OCI-LY7 (cell line): ENCODE measurements at regions not wholly inside any gene's neighbourhood (a gene's known extent, or its start where the extent isn't known, plus 50 kb on each side); places are given as distances from the start of the nearest gene placed in this dataset.

Experiments
- BruUV-seq: library from RNA; stranded (reverse); fragments of 400-500 nt; replicated peaks from 2 replicates; lab custom pipeline; 2021; lab: Mats Ljungman, UMichigan
- CTCF ChIA-PET: fragments of 300-600 bp; sonication (Branson Sonifier 250); formaldehyde crosslinking; loops from one replicate; lab custom pipeline; 2022; ENCODE audit warnings: antibody characterized with exemption; ENCODE audit not compliant: unreplicated experiment; lab: Charles Lee
- POLR2A ChIA-PET: fragments of 300-600 bp; sonication (Branson Sonifier 250); formaldehyde crosslinking; loops from one replicate; lab custom pipeline; 2022; ENCODE audit warnings: antibody characterized with exemption; lab: Charles Lee
- DNase-seq: peaks from one replicate; pipeline ENCODE4 v3.0.0-alpha.2; 2015; ENCODE audit warnings: low spot score
- H2AFZ ChIP-seq: fragments of 200-600 bp; sonication (generic), shearing (Covaris generic); 2 replicates; pipeline ENCODE4 v1.6.1; 2014; ENCODE audit warnings: mild to moderate bottlenecking, antibody characterized with exemption, low read length, moderate library complexity
- H3K27ac ChIP-seq: fragments of 200-600 bp; sonication (generic); 2 replicates; pipeline ENCODE4 v1.5.1; 2014; ENCODE audit warnings: mixed run types, low read depth, mild to moderate bottlenecking, moderate library complexity, low read length, inconsistent platforms; ENCODE audit not compliant: poor library complexity, severe bottlenecking
- H3K36me3 ChIP-seq: fragments of 200-600 bp; sonication (generic); 2 replicates; pipeline ENCODE4 v1.6.1; 2014; ENCODE audit warnings: mild to moderate bottlenecking, antibody characterized with exemption, low read length, moderate library complexity, mixed read lengths; ENCODE audit not compliant: insufficient read depth
- H3K4me1 ChIP-seq: fragments of 200-600 bp; sonication (generic); 2 replicates; pipeline ENCODE4 v1.5.1; 2014; ENCODE audit warnings: mild to moderate bottlenecking, low read length; ENCODE audit not compliant: insufficient read depth, poor library complexity, severe bottlenecking
- H3K4me2 ChIP-seq: fragments of 200-600 bp; sonication (generic); 2 replicates; pipeline ENCODE4 v1.6.1; 2014; ENCODE audit warnings: mild to moderate bottlenecking, low read length
- H3K4me3 ChIP-seq: fragments of 200-600 bp; sonication (generic); 2 replicates; pipeline ENCODE4 v1.5.1; 2014; ENCODE audit warnings: mild to moderate bottlenecking, low read depth, low read length; ENCODE audit not compliant: poor library complexity, severe bottlenecking
- H3K79me2 ChIP-seq: fragments of 200-600 bp; sonication (generic); 2 replicates; pipeline ENCODE4 v1.6.1; 2016; ENCODE audit warnings: low read depth, mild to moderate bottlenecking, low read length, moderate library complexity, mixed read lengths; ENCODE audit not compliant: insufficient read depth
- H3K9me2 ChIP-seq: fragments of 200-600 bp; sonication (generic); 2 replicates; pipeline ENCODE4 v1.6.1; 2016; ENCODE audit warnings: mild to moderate bottlenecking, low read length, mixed read lengths; ENCODE audit not compliant: insufficient read depth
- H3K9me3 ChIP-seq: fragments of 200-600 bp; sonication (generic); 2 replicates; pipeline ENCODE4 v1.6.1; 2014; ENCODE audit warnings: mild to moderate bottlenecking, mixed run types, low read length, mixed read lengths
- H4K20me1 ChIP-seq: fragments of 200-600 bp; sonication (generic); 2 replicates; pipeline ENCODE4 v1.6.1; 2014; ENCODE audit warnings: mild to moderate bottlenecking, antibody characterized with exemption, low read length, moderate library complexity, mixed read lengths; ENCODE audit not compliant: insufficient read depth
- CTCF ChIP-seq: fragments of 200-600 bp; sonication (generic); conservative IDR thresholded peaks from 2 replicates; pipeline ENCODE4 v1.5.1; 2014; ENCODE audit warnings: mild to moderate bottlenecking, antibody characterized with exemption, low read length, moderate library complexity, mixed read lengths
- EZH2phosphoT487 ChIP-seq: fragments of 200-600 bp; sonication (generic); IDR thresholded peaks from 2 replicates; pipeline ENCODE4 v1.6.1; 2018; ENCODE audit warnings: low read depth, borderline replicate concordance, mild to moderate bottlenecking, mixed run types, antibody characterized with exemption, low read length, moderate library complexity, mixed read lengths
- intact Hi-C: fragments of 100-400 bp; cut with micrococcal nuclease; formaldehyde crosslinking; loops from one replicate; pipeline ENCODE4 v1.10.0; 2022; ENCODE audit not compliant: unreplicated experiment

- intact Hi-C loops = no loop called here
- POLR2A ChIA-PET = interaction anchor here (0.6 kb wide), 1 partner anchor 1487 kb away, joined by 5 read pairs; no protein-coding TSS in a partner anchor
- Histone ChIP-seq H3K4me2 (no peak overlapping the region), H3K27ac (no peak overlapping the region), H2AFZ (no peak overlapping the region), H3K36me3 (no peaks in the 10 kb centered on the region), H3K9me3 (no peaks in the 10 kb centered on the region), H3K4me1 (no peaks in the 10 kb centered on the region), H3K79me2 (no peaks in the 10 kb centered on the region), H3K9me2 (no peaks in the 10 kb centered on the region), H4K20me1 (no peaks in the 10 kb centered on the region), H3K4me3 (no peak overlapping the region)
- DNase-seq = no peak
- TF ChIP-seq EZH2phosphoT487 (no peak), CTCF (no peak)
- no TSS peak for BruUV-seq
- CTCF ChIA-PET = no interaction called here
Measured at GRCh38 chr13:39196965-39197646, 158.8 kb downstream of the NHLRC3 start.

GRCh38 chr13:39197647-39198007, 159.4 kb downstream of the NHLRC3 start:
- H3K9me3 ChIP-seq = no peaks in the 10 kb centered on the region
- ChIA-PET POLR2A (no interaction called here), CTCF (no interaction called here)
- no peaks in the 10 kb centered on the region for H3K79me2 ChIP-seq
- H3K36me3 ChIP-seq = no peaks in the 10 kb centered on the region
- TF ChIP-seq EZH2phosphoT487 (no peak), CTCF (no peak)
- no peak overlapping the region for H3K4me3 ChIP-seq
- H4K20me1 ChIP-seq = no peaks in the 10 kb centered on the region
- H3K4me2 ChIP-seq = no peak overlapping the region
- DNase-seq = no peak
- no peak overlapping the region for H2AFZ ChIP-seq
- H3K9me2 ChIP-seq = no peaks in the 10 kb centered on the region
- BruUV-seq = no TSS peak
- H3K27ac ChIP-seq = no peak overlapping the region
- intact Hi-C loops = no loop called here
- no peaks in the 10 kb centered on the region for H3K4me1 ChIP-seq

GRCh38 chr13:39200249-39200910, 162.1 kb downstream of the NHLRC3 start:
- no TSS peak for BruUV-seq
- no peak for DNase-seq
- no peak overlapping the region for H3K27ac ChIP-seq
- H3K36me3 ChIP-seq = no peaks in the 10 kb centered on the region
- H3K4me2 ChIP-seq = no peak overlapping the region
- no peaks in the 10 kb centered on the region for H4K20me1 ChIP-seq
- intact Hi-C loops = no loop called here
- H3K9me3 ChIP-seq = no peaks in the 10 kb centered on the region
- ChIA-PET CTCF (no interaction called here), POLR2A (no interaction called here)
- no peaks in the 10 kb centered on the region for H3K79me2 ChIP-seq
- no peak overlapping the region for H3K4me3 ChIP-seq
- H3K9me2 ChIP-seq = no peaks in the 10 kb centered on the region
- TF ChIP-seq EZH2phosphoT487 (no peak), CTCF (no peak)
- no peaks in the 10 kb centered on the region for H3K4me1 ChIP-seq
- H2AFZ ChIP-seq = no peak overlapping the region
